ENCODE measurements at regions not wholly inside any gene's neighbourhood (a gene's known extent, or its start where the extent isn't known, plus 50 kb on each side); places are given as distances from the start of the nearest gene placed in this dataset.

DNA sequence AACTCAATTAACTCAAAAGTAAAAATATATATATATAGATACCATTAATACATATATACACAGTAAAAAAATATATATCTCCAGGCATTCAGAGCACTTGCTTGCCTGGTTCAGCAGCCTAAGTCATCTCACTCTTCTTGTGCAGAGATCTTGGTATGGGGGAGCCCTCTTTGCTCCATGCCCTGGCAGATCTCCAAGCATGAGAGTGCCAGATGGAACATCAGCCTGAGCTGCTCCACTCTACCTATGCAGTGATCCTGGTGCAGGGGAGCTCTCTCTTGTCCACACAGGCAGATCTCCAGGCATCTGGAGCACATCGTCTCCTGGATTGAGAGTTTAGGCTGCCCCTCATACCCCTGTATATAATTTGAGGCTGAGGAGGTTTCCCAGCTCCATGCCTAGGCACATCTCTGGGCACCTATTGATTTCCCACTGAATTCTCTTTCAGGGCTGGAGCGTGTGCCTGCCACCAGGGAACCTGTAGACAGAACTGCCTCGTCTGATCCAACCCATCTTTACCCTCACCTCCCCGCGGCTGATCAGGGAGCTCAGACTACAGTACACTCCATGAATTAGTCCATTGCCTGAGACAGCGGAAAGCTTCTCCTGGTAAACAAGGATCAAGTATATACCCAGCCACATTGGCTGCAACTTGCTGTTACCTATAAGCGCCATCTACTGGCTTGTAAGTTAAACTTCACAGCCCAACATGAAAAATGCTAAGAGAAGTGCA, 342.4 kb upstream of the GRIA1 start:
- no peak for FAIRE-seq

DNA sequence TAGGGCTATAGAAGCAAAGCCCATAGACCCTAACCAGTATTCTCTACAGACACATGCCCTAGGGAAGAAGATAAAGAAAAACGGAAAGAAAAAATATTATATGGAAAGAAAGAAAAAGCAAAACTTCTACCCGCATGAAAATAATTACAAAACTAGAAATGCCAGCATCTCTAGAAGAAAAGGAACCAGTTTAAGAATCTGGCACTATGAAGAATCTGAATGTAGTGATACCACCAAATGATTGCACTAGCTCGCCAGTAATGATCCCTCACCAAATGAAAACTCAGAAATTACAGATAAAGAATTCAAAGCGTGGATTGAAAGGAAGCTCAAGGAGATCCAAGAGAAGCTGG, 341.9 kb upstream of the GRIA1 start:
- FAIRE-seq, result no peak

DNA sequence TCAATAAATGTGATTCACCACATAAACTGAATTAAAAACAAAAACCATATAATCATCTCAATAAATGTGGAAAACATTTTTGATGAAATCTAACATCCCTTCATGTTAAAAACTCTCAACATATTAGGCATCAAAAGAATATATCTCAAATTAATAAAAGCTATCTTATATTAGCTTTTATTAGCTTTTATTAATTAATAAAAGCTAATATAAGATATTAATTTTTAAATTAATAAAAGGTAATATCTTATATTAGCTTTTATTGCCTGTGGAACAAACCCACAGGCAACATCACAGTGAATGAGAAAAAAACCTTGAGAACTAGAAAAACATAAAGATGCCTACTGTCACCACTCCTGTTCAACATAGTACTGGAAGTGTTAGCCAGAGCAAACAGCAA, 338.9 kb upstream of the GRIA1 start:
- no peak for FAIRE-seq

DNA sequence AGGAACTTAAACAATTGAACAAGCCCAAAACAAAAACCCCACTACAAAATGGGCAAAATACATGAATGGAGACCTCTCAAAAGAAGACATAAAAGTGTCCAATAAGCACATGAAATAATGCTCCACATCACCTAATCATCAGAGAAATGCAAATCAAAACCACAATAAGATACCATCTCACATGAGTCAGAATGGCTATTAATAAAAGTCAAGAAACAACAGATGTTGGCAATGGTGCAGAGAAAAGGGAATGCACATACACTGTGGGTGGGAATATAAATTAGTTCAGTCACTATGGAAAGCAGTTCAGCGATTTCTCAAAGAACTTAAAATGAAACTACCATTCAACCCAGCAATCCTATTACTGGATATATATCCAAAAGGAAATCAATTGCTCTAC, 337.4 kb upstream of the GRIA1 start:
- FAIRE-seq, result no peak

DNA sequence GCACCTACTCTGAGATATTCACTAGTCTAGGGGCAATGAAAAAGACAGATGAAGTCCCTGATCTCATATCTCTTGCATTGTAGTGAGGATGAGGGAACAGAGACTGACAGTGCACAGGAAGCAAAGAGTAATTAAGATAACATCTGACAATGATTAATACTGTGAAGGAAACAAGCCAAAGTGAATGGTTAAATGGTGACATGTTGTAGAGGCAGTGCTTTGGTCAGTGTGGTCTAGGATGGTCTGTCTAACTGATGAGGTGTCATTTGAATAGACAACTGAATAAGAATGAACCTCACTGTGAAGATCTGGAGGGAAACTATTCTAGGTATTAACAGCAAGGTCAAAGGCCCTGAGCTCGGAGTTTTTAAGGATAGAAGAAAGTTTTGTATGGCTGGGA, 333.3 kb upstream of the GRIA1 start:
- no peak for FAIRE-seq

DNA sequence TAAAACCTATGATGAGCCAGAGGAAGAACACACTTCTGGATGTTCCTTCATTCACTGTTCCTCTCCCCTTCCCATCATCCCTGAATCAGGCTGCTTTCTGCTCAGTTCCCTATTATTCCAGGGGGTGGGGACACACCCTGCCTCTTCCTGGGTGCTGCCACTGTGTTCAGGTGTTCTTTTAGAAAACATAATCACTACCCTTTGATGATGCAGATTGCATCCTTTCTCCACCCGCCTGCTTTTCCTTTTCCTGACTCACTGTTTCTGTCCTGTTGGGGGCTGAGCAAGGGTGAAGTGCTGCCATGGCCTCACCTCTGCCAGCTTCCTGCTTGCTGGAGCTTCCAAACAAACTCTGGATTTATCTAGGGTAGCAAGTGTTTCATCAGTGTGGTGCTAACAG, 331.9 kb upstream of the GRIA1 start:
- no peak for FAIRE-seq

DNA sequence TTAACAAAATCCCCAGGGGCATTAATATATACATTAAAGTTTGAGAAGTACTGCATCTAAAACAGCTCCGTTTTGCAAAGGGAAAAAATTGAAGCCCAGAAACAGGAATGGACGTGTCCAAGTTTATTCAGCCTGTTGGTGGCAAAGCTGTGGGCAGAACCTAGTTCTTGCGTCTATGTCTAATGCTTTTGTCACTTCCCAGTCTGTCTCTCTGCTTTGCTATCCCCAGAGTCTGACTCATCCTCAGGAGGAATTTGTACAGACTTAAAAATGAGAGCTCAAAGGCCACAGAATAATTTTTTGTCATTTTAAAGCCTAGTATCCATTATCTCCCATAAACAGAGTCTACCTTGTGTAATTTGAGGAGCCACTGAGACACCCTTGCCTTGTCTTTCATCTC, 330.9 kb upstream of the GRIA1 start:
- no peak for FAIRE-seq

DNA sequence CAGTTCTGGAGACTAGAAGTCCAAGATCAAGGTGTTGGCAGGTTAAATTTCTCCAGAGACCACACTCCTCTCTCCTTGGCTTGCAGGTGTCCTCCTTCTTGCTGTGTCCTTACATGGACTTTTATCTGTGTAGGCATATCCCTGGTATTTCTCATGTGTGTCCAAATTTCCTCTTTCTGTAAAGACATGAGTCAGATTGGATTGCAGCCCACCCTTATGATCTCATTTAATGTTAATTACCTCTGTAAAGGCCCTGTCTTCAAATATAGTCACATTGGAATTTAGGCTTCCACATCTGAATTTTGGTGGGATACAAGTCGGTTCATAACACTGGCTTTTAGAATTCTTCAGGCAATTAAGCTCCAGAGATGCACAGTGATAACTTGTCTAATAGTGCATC, 322.2 kb upstream of the GRIA1 start:
- no peak for FAIRE-seq

DNA sequence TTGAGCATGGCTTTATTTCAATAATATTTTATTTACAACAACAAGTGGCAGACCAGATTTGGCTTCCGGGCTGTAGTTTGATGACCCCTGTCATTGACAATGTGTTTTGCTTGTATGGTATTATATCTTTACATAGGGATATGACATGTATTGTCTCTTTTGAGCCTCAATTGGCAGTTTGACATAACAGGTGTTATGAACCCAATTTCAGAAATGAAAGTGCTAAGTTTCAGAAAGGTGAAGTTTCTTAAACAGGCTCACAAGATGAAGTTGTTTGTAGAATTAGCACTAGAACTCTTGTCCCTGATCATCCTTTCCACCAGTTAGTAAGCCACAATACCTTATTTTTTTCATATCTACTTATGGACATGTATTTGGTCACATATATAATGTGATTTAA, 303.0 kb upstream of the GRIA1 start:
- no peak for FAIRE-seq

DNA sequence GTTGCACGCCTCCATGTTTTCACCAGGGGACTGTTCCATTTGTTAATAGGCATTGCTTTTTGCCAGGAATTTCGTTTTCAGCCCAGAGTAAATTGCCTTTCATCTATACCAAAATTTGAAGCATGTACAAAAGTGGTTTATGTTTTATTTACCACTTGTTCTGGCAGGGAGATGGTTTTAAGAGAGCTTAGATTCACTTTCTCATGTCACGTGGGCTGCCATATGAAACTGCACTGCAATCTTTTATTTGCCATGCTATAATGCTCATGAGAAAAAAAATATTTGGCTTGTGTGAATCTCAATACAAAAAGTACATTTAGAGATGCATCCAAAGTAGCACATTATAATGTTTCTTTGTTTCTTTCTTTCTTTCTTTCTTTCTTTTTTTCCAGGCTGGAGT, 284.1 kb upstream of the GRIA1 start:
- FAIRE-seq, result no peak

DNA sequence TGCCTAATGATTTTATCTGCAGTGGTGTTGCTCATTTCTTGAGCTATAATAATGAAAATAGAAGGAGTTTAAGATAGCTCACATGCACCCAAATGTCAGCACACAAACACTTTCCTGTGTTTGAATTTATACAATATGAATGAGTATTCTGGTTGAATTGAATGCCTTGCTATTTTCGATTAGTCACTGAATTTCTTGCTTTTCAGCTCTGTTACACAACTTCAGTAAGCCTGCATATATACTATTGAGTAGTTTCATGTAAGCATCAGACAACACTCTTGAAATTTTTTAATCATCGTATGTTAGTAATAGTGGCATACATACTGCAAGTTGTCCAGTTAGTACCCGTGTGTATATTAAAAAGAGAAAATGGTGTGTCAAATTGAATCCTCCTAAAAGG, 281.5 kb upstream of the GRIA1 start:
- no peak for FAIRE-seq

DNA sequence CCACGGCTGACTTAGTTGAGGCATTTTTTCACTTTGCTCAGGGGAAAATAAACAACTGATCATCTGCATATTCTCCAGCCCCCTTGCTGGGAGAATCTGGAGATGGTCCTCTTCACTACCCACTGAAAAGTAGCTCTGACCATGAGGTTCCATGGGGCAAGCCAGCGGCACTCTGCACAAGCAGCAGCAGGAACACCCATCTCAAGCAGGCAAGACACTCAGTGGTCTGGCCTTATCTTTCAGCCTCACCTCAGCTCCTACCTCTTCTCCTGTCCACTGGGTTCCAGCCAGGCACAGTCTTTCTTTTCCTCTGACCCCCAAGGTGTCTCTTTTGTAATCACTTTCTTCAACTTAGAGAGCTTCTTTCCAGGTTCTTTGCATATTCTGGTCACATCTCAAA, 280.8 kb upstream of the GRIA1 start:
- no peak for FAIRE-seq

DNA sequence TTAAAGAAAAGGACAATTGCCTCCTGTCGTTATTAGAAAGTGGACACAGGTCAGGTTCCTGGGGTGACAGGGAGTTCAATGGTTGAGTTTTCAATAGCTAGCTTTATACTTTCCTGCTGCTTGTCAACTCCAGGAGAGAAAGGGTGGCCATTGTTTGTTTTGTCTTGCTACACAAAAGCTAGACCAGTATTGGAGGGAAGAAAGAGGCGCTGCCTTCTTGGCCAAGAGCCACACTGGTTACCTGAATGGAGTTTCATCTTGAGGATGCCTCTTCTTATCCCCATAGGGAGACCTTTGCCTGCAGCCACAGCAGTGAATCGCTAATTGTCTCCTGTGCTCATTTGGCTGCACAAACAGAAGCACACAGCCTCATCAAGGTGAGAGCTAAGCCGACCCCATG, 279.4 kb upstream of the GRIA1 start:
- FAIRE-seq, result no peak

DNA sequence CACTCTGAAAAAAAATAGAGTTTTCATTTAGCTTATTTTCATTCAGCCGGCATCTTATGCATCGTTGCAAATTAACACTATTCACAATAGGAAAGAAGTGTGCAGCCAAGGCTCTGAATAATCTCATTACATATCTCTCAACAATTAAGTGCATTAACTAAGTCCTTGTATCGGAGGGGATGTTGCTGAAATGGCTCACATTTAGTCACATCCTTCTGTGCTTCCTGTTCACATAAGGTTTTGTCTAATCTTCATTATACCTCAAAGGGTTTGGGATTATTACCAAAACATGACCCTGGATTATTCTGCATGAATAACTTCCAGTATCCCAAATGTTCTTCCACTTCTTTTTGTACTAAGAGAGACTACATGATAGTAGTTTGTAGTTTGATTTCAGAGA, 278.0 kb upstream of the GRIA1 start:
- FAIRE-seq, result no peak

DNA sequence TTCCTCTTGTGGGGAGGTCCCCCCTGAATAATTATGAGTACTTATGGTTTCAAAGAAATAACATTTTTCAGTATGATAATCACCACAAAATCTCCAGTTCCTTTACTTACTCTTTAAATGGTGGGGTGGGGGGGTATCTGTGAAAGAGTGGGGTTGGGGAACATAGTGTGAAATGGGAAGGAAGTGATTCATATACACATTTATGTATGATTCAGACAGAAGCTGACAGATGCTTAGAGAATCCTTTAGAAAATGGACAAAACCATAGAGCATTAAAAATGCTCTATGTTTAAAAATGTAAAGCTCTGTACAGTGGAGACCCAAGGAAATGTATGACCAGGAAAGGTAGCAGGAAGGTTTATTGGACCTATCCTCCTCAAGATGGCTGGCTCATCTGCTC, 267.5 kb upstream of the GRIA1 start:
- FAIRE-seq, result no peak

DNA sequence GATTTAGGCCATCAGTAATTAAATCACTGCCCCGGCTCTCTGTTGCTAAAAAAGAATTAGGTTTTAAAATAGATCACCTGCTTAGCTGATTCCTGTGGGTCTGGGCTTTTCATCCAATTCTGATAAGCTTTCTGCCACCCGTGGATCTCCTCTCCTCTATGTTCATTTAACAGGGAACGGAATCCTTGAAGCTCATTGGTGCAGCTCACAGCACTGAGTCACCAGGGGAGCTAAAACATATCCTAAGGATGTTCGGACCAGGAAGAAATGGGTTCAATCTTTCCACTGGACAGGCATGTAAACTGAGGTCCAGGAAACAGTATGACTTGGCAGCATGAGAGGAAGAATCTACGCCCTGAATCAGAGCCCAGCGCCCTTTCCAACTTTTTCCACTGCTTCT, 267.1 kb upstream of the GRIA1 start:
- FAIRE-seq, result no peak

DNA sequence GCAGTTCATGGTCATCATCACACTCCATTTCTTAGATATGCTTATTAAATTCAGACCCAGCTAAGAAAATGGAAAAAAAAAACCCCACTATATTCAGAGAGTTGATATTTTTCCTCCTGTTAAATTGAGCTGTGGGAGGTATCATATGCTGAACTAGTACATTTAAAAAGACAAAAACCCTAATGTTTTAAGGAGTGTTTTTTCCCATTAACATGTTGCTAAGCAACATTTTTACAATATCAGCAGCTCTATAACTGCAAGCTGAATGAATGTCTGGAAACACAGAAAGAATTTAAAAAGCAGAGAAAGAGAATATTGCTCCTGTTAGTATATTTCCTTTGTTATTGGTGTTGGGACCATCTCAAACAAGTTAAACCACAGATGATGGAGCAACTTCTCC, 265.8 kb upstream of the GRIA1 start:
- FAIRE-seq, result no peak

DNA sequence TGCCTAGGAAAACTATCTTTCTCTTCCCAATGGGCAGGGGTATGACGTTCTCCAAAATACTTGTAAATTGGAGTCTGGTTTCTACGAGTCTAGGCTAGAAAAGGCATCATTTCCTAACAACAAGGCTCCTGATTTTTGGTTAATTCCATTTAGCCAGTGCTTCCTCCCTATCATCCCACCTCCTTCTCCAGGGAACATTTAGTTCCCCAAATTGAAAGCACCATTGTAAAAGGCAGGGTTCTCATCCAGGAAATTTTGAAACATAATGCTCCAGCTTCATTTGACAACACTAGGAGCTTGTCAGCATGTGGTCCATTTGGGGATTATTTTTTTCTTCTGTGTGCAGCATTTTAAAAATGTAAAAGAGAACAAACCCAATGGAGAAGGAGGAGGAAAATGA, 256.5 kb upstream of the GRIA1 start:
- no peak for FAIRE-seq

DNA sequence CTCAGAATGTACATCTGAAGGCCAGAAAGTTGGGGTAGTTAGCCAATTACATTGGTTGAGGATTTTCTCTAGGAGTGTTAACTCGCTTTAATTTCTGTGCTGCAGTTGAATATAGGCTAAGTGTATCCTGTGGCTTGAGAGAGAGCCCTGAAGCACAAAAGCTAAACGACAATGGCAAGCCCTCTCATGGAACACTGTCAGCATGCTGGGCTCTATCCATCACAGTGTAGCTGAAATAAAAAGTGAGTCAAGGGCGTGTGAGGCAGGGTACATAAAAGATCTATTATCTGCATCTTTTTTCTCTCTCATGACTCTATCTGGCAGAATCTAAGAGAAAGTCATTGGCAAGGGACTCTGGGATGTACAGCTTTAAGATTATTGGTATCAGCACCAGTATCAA, 254.2 kb upstream of the GRIA1 start:
- FAIRE-seq, result no peak

DNA sequence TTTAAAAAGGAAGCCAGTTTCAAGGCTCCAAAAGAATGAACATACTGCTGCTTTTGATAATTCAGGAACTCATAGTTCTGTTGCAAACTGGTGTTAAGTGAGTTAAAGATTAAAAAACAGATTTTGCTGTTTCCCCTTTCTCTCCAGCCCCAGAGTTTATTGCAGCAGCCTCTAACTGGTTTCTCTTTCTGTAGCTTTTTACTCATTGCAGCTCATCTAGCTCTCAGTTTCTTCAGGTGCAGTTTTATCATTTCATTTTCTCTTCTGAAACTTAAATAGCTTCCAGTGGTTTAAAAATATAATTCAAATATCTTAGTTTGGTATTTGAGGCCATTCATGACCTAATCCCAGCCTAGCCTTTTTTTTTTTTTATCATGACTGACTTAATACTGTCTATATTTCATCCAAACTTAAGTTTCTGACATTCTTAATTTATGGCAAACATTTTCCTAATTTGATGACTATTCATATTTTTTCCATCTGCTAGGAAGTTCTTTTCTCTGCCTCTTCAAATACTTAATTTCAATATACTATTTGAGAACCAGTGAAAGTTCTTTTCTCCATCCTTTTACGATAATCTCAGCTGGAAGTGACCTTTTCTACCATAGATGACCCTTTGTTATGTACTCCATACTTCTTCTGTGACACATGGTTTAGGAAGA, 252.7 kb upstream of the GRIA1 start:
- no peak for FAIRE-seq

DNA sequence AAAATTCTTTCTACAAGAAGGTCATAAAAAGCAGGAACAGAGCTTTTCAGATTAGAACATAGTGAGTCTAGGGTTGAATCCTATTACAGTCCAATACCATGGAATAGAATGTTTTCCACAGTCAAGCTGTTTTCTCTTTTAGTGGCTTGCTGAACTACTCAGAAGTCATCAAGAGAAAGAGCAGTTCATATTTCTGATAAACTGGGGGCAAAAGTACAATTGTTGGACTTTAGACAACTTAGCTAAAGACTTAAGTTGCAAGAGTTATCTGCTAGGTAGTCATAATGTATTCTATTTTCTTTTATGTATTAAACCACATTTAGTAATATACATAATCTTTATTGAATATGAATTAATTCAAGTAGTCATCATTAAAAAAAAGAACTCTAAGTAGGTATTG, 233.1 kb upstream of the GRIA1 start:
- FAIRE-seq, result no peak

DNA sequence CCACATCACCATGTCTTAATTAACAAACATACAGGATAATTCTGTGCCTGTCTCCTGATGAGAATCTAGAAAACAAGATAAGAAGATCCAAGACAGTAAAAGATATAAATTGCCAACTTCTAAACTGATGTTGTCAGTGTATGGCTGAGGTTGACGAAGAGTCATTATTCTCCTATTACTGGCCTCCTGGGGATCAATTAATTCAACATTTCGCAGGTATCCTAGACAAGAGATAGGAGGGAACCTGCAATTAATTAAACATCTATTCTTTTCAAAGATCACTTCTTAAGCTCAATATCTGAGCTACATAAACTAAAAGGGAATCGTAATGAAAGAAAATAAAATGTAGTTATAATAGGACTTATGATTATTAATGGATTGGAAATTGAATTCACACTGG, 232.0 kb upstream of the GRIA1 start:
- no peak for FAIRE-seq

DNA sequence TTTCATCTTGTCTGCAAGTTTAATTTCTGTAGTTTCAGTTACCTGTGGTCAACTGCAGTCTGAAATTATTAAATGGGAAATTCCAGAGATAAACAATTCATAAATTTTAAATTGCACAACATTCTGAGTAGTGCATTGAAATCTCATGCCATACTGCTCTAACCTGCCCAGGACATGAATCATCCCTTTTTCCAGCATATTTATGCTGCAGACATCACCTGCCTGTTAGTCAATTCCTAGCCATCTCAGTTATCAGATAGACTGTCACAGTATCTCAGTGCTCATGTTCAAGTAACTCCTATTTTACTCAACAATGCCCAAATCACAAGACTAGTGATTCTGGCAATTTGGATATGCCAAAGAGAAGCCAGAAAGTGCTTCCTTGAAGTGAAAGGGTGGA, 223.0 kb upstream of the GRIA1 start:
- no peak for FAIRE-seq

DNA sequence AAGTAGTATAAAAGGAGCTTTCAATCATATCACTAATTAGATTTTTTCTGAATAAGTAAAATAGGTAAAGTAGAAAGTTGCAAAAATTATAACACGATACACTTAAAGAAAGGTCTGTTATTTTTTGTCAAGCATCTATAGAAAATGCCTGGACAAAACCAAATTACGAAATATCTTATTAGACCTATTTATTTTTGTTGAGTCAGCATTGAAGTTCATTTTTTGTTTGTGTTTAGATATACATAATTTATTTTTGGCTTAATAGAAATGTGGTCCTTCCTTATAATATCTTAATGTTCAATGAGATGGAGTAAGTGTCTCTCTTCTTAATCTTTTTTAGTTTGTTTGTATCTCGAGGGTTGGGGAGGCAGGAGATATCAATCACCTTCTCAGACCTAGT, 214.8 kb upstream of the GRIA1 start:
- FAIRE-seq, result no peak

DNA sequence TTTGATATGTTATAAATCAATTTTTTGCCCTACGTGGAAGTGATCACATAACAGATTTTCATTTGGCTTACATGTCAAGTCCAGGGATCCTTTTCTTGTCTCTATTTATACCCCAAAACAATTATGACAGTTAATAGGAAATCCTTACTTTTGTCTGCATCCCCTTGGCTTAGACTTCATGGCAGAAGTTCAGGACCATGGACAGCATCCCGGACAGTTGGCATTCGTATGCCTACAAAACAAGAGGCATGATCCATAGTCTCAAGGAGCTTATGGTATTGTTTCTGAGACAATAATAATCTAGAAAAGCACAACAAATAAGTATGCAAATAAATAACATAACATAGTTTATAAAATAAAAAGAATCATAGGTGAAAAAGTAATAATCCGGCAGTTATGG, 214.3 kb upstream of the GRIA1 start:
- no peak for FAIRE-seq
